ENCODE measurements at regions not wholly inside any gene's neighbourhood (a gene's known extent, or its start where the extent isn't known, plus 50 kb on each side); places are given as distances from the start of the nearest gene placed in this dataset.

DNA sequence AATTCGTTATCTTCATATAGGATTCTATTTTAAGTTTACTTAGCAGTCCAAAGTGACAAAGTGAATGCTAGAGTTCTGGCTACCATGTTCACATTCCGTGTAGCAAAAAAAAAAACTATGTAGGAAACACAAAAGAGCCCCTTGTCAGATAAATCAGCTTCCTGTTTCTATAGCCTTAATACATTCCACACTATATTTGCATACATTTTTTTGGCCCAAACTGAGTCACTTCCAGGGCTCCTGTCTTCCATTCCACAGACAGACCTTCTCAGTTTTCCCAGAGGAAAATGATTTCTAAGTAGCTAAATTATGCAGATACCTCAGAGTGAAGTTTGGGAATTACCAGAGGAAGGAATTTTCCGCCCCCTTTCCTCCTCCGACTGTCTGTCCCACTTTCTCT, 841.9 kb upstream of the HS3ST1 start:
- TF ChIP-seq, protein P1, sequence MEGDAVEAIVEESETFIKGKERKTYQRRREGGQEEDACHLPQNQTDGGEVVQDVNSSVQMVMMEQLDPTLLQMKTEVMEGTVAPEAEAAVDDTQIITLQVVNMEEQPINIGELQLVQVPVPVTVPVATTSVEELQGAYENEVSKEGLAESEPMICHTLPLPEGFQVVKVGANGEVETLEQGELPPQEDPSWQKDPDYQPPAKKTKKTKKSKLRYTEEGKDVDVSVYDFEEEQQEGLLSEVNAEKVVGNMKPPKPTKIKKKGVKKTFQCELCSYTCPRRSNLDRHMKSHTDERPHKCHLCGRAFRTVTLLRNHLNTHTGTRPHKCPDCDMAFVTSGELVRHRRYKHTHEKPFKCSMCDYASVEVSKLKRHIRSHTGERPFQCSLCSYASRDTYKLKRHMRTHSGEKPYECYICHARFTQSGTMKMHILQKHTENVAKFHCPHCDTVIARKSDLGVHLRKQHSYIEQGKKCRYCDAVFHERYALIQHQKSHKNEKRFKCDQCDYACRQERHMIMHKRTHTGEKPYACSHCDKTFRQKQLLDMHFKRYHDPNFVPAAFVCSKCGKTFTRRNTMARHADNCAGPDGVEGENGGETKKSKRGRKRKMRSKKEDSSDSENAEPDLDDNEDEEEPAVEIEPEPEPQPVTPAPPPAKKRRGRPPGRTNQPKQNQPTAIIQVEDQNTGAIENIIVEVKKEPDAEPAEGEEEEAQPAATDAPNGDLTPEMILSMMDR (conservative IDR thresholded peaks at IDR 0.05; ENCODE audit: low read depth in 2 of 2): no peak
- TF ChIP-seq POLR2AphosphoS5 (IDR thresholded peaks at IDR 0.05; ENCODE audit: low read depth) (no peak), CREB1 (CRISPR knock-in tag; IDR thresholded peaks at IDR 0.05; ENCODE audit: low read depth) (no peak), EZH2 (IDR thresholded peaks at IDR 0.05; ENCODE audit: low read depth, unreplicated experiment) (no peak), JUNB (IDR thresholded peaks at IDR 0.05; ENCODE audit: unreplicated experiment) (no peak)
- TF ChIP-seq, protein P2, sequence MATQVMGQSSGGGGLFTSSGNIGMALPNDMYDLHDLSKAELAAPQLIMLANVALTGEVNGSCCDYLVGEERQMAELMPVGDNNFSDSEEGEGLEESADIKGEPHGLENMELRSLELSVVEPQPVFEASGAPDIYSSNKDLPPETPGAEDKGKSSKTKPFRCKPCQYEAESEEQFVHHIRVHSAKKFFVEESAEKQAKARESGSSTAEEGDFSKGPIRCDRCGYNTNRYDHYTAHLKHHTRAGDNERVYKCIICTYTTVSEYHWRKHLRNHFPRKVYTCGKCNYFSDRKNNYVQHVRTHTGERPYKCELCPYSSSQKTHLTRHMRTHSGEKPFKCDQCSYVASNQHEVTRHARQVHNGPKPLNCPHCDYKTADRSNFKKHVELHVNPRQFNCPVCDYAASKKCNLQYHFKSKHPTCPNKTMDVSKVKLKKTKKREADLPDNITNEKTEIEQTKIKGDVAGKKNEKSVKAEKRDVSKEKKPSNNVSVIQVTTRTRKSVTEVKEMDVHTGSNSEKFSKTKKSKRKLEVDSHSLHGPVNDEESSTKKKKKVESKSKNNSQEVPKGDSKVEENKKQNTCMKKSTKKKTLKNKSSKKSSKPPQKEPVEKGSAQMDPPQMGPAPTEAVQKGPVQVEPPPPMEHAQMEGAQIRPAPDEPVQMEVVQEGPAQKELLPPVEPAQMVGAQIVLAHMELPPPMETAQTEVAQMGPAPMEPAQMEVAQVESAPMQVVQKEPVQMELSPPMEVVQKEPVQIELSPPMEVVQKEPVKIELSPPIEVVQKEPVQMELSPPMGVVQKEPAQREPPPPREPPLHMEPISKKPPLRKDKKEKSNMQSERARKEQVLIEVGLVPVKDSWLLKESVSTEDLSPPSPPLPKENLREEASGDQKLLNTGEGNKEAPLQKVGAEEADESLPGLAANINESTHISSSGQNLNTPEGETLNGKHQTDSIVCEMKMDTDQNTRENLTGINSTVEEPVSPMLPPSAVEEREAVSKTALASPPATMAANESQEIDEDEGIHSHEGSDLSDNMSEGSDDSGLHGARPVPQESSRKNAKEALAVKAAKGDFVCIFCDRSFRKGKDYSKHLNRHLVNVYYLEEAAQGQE (IDR thresholded peaks at IDR 0.05; ENCODE audit: unreplicated experiment): no peak
